ENCODE measurements at regions not wholly inside any gene's neighbourhood (a gene's known extent, or its start where the extent isn't known, plus 50 kb on each side); places are given as distances from the start of the nearest gene placed in this dataset.

- DNase-seq (ENCODE audit: low read depth in 1 of 2, low spot score in 2 of 2) (no peak), FAIRE-seq (no peak)
- Histone ChIP-seq H3K14ac (ENCODE audit: insufficient read length) (no peak overlapping the region), H2BK20ac (ENCODE audit: low read length) (no peak overlapping the region), H3K4me3 (ENCODE audit: extremely low read depth in 1 of 4, insufficient read depth in 2 of 4, low read depth in 3 of 4, low read length in 4 of 4) (no peak overlapping the region), H3K18ac (ENCODE audit: extremely low read depth, low read length) (no peak overlapping the region), H3K9me3 (ENCODE audit: insufficient read depth in 2 of 2, low read depth in 1 of 2, low read length in 1 of 2) (peaks cover 13 to 17% of the 10 kb centered on the region in 2 experiments), H3K79me1 (ENCODE audit: low read depth, low read length) (no peaks in the 10 kb centered on the region), H3K9ac (replicated peaks in 1 of 4; ENCODE audit: extremely low read depth in 1 of 4, low read depth in 3 of 4, low read length in 3 of 4) (no peak overlapping the region), H3K56ac (replicated peaks; ENCODE audit: insufficient read length, low read depth, low read length) (no peak overlapping the region), H3K4me2 (ENCODE audit: insufficient read depth in 1 of 2, low read depth in 2 of 2, low read length in 2 of 2) (no peak overlapping the region), H3K4ac (replicated peaks; ENCODE audit: insufficient read length, low read depth, low read length) (no peak overlapping the region), H3K23me2 (ENCODE audit: low read depth, low read length) (no peaks in the 10 kb centered on the region), H4K5ac (ENCODE audit: insufficient read length, low read depth, low read length) (no peak overlapping the region), H3K4me1 (replicated peaks in 1 of 4; ENCODE audit: control insufficient read depth in 3 of 4, insufficient read depth in 4 of 4, low read length in 3 of 4) (no peaks in the 10 kb centered on the region), H3K79me2 (ENCODE audit: control insufficient read depth in 1 of 2, insufficient read depth in 2 of 2, low read length in 2 of 2) (no peaks in the 10 kb centered on the region), H2BK12ac (ENCODE audit: low read depth, low read length) (no peak overlapping the region), H3K27me3 (replicated peaks in 1 of 4; ENCODE audit: control insufficient read depth in 3 of 4, extremely low read depth in 1 of 4, insufficient read depth in 3 of 4, low read length in 3 of 4) (no peaks in the 10 kb centered on the region), H2BK15ac (ENCODE audit: low read length) (no peak overlapping the region), H4K91ac (replicated peaks; ENCODE audit: insufficient read length, low read length) (no peak overlapping the region), H3K36me3 (ENCODE audit: control insufficient read depth in 2 of 4, insufficient read depth in 4 of 4, low read length in 3 of 4) (peaks cover 0 to 6% (median 0%) of the 10 kb centered on the region in 4 experiments; a peak in 2 of 8 replicates), H2AFZ (ENCODE audit: low read length) (no peak overlapping the region), H2AK5ac (ENCODE audit: low read depth, low read length) (no peak overlapping the region), H4K8ac (ENCODE audit: extremely low read depth, insufficient read depth, low read length) (no peak overlapping the region), H4K20me1 (replicated peaks in 1 of 2; ENCODE audit: control insufficient read depth in 1 of 2, insufficient read depth in 2 of 2, low read length in 2 of 2) (peaks cover 0 to under 1% of the 10 kb centered on the region in 2 experiments), H2BK5ac (ENCODE audit: low read depth, low read length) (no peak overlapping the region), H2BK120ac (replicated peaks; ENCODE audit: low read depth, low read length) (no peak overlapping the region), H3K23ac (ENCODE audit: insufficient read length) (no peak overlapping the region), H3K27ac (ENCODE audit: low read depth, low read length) (no peak overlapping the region)
- ChIA-PET CTCF (ENCODE audit: partially characterized antibody) (no interaction called here), POLR2A (ENCODE audit: partially characterized antibody) (no interaction called here)
- TF ChIP-seq ZNF274 (IDR thresholded peaks at IDR 0.05; ENCODE audit: borderline replicate concordance, extremely low read depth, low read length) (no peak), BCL11A (IDR thresholded peaks at IDR 0.05; ENCODE audit: low read depth in 2 of 2, low read length in 2 of 2) (no peak), EZH2 (IDR thresholded peaks at IDR 0.05; ENCODE audit: low read depth, low read length, severe bottlenecking) (no peak), MAX (IDR thresholded peaks at IDR 0.05) (no peak), GABPA (IDR thresholded peaks at IDR 0.05; ENCODE audit: borderline replicate concordance, insufficient read depth, low read length) (no peak), POU5F1 (IDR thresholded peaks at IDR 0.05; ENCODE audit: low read depth, low read length) (no peak), EP300 (IDR thresholded peaks at IDR 0.05; ENCODE audit: borderline replicate concordance in 1 of 2, low read depth in 2 of 2, low read length in 2 of 2) (no peak), CTCF (IDR thresholded peaks at IDR 0.05; ENCODE audit: control extremely low read depth in 1 of 3, insufficient read depth in 1 of 3, low read depth in 1 of 3, low read length in 3 of 3) (no peak), TAF7 (optimal IDR thresholded peaks at IDR 0.05; ENCODE audit: borderline replicate concordance, low read depth, low read length) (no peak), TBP (IDR thresholded peaks at IDR 0.05; ENCODE audit: low read depth, low read length) (no peak), RBBP5 (IDR thresholded peaks at IDR 0.05; ENCODE audit: borderline replicate concordance, low read depth, low read length) (no peak), POLR2AphosphoS5 (IDR thresholded peaks at IDR 0.05; ENCODE audit: low read depth, low read length) (no peak)
These were observed 276.9 kb upstream of the SGCG start for GRCh38 chr13:22903925-22904324.
